Daoy (cell line): ENCODE measurements at regions not wholly inside any gene's neighbourhood (a gene's known extent, or its start where the extent isn't known, plus 50 kb on each side); places are given as distances from the start of the nearest gene placed in this dataset.
"Not testable (repeated sequence)": the region's sequence is repeated elsewhere in the genome, so short reads cannot be mapped to it uniquely, and the experiment has no call there.

Experiments
- DNase-seq: peaks from one replicate; pipeline ENCODE4 v3.0.0-alpha.2; 2015; ENCODE audit warnings: low read depth

DNA sequence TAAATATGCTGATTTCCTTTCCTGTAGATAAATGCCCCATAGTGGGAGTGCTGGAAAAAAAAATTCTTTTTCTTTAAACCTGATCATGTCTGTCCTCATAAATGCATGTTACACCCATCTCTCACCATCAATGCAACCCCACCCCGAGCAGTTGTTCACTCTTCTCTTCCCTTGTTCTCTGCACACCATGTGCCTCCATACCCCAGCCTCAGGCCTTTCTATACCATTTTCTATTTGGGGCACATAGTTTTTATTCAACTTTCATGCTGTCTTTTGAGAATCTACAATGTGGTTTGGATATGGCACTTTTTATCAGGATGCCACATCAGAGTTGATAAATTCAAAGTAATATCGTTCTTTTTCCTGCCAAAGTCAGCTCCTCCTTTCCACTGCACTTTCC, 202.6 kb downstream of the POTED start:
- DNase-seq, result not testable (repeated sequence)

DNA sequence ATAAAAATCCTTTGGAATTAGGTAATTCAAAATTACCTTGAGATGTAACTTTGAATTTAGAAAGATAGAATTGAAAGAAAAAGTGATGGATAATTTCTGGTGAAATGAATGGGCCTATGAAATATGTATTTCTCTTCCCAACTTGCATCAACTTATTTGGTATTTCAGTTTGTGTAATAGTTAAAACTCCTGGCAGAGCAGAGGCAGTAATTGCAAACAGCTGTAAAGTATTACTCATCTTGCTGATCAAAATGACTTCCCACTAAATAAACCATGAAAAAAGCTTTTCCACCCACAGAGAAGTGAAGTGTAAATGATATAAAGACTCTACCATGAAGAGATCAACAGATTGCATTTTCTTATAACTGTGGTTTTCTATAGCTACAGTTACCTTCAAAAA, 201.0 kb downstream of the POTED start:
- DNase-seq, result not testable (repeated sequence)

DNA sequence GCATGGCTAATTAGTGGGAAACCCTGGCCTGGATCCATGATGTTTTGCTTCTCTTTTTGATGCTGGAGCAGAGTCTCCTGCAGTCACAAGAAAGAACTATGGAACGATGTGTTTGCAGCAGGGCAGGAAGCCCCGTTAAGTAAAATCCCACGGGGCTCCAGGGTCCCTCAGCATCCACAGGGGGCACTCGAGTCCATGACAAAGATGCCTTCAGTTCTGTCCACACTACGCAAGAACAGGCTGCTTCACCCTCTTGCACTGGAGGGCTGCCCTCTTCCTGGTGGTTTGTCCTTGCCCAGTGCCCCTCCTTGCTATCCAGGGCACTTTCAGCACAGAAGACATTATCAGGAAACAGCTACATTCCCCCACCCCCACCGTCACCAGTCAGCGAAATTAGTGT, 196.9 kb downstream of the POTED start:
- not testable (repeated sequence) for DNase-seq

DNA sequence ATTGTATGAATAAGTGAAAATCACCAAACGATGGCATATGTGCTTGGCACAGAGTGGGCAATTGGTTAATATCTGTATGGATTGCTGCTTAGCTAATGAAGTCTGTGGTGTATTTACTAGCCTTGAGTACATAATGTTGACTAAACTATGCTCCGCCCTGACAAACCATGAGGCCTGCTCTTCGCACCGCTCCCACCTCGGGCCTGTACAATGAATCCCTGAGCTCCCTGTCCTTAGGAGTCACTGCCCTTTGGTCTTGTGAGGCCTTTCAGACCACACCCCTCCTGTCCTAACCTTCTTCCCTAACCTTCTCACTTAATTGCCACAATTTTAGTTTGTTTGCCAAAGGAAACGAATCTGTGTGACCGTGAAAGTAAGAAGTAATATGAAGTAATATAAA, 193.2 kb downstream of the POTED start:
- DNase-seq, result not testable (repeated sequence)
